ENCODE measurements at regions not wholly inside any gene's neighbourhood (a gene's known extent, or its start where the extent isn't known, plus 50 kb on each side); places are given as distances from the start of the nearest gene placed in this dataset.
A peak's percentile ranks its signal among the peaks of the same experiment; 100 is the strongest.

DNA sequence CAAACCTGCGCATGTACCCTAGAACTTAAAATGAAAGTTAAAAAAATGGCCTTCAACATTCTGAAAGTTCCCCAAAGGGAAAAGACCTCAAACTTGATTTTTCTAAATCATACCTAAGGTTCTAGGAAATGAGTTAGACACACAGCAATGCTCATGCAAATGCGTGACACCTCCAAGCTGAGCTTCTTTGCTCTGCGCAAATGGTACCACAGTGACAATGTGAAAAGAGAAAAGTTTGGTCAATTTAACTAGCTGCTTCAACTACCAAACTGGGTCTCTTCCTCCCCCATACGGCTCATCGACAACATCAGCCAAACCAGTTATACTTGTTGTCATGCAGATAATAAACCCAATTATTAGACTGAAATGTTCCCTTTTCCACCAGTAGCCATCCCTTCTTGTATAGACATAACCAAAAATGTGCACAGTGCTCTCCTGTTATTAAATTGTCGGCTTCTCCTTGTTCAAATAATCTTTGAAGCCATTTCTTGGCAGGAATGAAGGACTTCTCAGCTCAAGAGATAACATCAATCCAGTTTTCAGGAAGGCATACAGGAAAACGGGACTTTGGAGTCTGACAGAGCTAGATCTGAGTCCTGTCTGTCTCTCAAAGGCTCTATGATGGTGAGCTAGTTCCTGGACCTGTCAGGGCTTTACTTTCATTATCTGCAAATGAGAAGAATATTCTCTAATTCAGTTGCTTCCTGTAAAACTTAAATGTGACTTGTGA lies 185.6 kb upstream of the NR3C1 start (continued):
- TF ChIP-seq, protein P1, sequence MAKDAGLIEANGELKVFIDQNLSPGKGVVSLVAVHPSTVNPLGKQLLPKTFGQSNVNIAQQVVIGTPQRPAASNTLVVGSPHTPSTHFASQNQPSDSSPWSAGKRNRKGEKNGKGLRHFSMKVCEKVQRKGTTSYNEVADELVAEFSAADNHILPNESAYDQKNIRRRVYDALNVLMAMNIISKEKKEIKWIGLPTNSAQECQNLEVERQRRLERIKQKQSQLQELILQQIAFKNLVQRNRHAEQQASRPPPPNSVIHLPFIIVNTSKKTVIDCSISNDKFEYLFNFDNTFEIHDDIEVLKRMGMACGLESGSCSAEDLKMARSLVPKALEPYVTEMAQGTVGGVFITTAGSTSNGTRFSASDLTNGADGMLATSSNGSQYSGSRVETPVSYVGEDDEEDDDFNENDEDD (CRISPR knock-in tag; IDR thresholded peaks at IDR 0.05; ENCODE audit: borderline replicate concordance): no peak
- TF ChIP-seq, protein P2, sequence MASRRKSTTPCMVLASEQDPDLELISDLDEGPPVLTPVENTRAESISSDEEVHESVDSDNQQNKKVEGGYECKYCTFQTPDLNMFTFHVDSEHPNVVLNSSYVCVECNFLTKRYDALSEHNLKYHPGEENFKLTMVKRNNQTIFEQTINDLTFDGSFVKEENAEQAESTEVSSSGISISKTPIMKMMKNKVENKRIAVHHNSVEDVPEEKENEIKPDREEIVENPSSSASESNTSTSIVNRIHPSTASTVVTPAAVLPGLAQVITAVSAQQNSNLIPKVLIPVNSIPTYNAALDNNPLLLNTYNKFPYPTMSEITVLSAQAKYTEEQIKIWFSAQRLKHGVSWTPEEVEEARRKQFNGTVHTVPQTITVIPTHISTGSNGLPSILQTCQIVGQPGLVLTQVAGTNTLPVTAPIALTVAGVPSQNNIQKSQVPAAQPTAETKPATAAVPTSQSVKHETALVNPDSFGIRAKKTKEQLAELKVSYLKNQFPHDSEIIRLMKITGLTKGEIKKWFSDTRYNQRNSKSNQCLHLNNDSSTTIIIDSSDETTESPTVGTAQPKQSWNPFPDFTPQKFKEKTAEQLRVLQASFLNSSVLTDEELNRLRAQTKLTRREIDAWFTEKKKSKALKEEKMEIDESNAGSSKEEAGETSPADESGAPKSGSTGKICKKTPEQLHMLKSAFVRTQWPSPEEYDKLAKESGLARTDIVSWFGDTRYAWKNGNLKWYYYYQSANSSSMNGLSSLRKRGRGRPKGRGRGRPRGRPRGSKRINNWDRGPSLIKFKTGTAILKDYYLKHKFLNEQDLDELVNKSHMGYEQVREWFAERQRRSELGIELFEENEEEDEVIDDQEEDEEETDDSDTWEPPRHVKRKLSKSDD (CRISPR knock-in tag; IDR thresholded peaks at IDR 0.05; ENCODE audit: low read depth): no peak
- TF ChIP-seq SMAD1 (CRISPR knock-in tag; IDR thresholded peaks at IDR 0.05; ENCODE audit: borderline replicate concordance, low read depth) (no peak), ZNF644 (CRISPR knock-in tag; IDR thresholded peaks at IDR 0.05; ENCODE audit: low read depth) (peak; percentile 37; the same call in 1 of the 2 replicates), ZNF766 (CRISPR knock-in tag; IDR thresholded peaks at IDR 0.05; ENCODE audit: borderline replicate concordance) (no peak), ZNF720 (CRISPR knock-in tag; IDR thresholded peaks at IDR 0.05) (no peak), SIX4 (CRISPR knock-in tag; IDR thresholded peaks at IDR 0.05) (no peak), CREM (IDR thresholded peaks at IDR 0.05) (peak; percentile 17; the same call in 1 of the 2 replicates), CREM (CRISPR knock-in tag; IDR thresholded peaks at IDR 0.05) (no peak), TRIM24 (CRISPR knock-in tag; IDR thresholded peaks at IDR 0.05) (no peak), BHLHE40 (IDR thresholded peaks at IDR 0.05; ENCODE audit: low read length) (no peak), ETV5 (CRISPR knock-in tag; IDR thresholded peaks at IDR 0.05; ENCODE audit: borderline replicate concordance) (peak; percentile 22; the same call in 1 of the 2 replicates), ELF1 (CRISPR knock-in tag; IDR thresholded peaks at IDR 0.05) (0 out of 2 replicates have a peak, but pooled peaks have one; percentile 30), SETDB1 (CRISPR knock-in tag; IDR thresholded peaks at IDR 0.05; ENCODE audit: borderline replicate concordance) (no peak), ZNF780A (CRISPR knock-in tag; IDR thresholded peaks at IDR 0.05) (no peak), FOXK2 (IDR thresholded peaks at IDR 0.05) (no peak), EP300 (IDR thresholded peaks at IDR 0.05; ENCODE audit: low read depth in 2 of 2, low read length in 2 of 2) (peak in 1 of 2 experiments; percentile 62; a peak in 2 of 4 replicates), EP300 (CRISPR knock-in tag; IDR thresholded peaks at IDR 0.05; ENCODE audit: borderline replicate concordance) (0 out of 2 replicates have a peak, but pooled peaks have one; percentile 18), HNF4A (CRISPR knock-in tag; IDR thresholded peaks at IDR 0.05) (peak; percentile 68)
- TF ChIP-seq, protein P3, sequence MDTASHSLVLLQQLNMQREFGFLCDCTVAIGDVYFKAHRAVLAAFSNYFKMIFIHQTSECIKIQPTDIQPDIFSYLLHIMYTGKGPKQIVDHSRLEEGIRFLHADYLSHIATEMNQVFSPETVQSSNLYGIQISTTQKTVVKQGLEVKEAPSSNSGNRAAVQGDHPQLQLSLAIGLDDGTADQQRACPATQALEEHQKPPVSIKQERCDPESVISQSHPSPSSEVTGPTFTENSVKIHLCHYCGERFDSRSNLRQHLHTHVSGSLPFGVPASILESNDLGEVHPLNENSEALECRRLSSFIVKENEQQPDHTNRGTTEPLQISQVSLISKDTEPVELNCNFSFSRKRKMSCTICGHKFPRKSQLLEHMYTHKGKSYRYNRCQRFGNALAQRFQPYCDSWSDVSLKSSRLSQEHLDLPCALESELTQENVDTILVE (CRISPR knock-in tag; IDR thresholded peaks at IDR 0.05): no peak
- TF ChIP-seq, protein P4, sequence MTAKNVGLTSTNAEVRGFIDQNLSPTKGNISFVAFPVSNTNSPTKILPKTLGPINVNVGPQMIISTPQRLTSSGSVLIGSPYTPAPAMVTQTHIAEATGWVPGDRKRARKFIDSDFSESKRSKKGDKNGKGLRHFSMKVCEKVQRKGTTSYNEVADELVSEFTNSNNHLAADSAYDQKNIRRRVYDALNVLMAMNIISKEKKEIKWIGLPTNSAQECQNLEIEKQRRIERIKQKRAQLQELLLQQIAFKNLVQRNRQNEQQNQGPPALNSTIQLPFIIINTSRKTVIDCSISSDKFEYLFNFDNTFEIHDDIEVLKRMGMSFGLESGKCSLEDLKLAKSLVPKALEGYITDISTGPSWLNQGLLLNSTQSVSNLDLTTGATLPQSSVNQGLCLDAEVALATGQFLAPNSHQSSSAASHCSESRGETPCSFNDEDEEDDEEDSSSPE (CRISPR knock-in tag; IDR thresholded peaks at IDR 0.05): no peak
- TF ChIP-seq, protein P5, sequence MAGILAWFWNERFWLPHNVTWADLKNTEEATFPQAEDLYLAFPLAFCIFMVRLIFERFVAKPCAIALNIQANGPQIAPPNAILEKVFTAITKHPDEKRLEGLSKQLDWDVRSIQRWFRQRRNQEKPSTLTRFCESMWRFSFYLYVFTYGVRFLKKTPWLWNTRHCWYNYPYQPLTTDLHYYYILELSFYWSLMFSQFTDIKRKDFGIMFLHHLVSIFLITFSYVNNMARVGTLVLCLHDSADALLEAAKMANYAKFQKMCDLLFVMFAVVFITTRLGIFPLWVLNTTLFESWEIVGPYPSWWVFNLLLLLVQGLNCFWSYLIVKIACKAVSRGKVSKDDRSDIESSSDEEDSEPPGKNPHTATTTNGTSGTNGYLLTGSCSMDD (CRISPR knock-in tag; IDR thresholded peaks at IDR 0.05): no peak
- TF ChIP-seq, protein P6, sequence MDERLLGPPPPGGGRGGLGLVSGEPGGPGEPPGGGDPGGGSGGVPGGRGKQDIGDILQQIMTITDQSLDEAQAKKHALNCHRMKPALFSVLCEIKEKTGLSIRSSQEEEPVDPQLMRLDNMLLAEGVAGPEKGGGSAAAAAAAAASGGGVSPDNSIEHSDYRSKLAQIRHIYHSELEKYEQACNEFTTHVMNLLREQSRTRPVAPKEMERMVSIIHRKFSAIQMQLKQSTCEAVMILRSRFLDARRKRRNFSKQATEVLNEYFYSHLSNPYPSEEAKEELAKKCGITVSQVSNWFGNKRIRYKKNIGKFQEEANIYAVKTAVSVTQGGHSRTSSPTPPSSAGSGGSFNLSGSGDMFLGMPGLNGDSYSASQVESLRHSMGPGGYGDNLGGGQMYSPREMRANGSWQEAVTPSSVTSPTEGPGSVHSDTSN (CRISPR knock-in tag; IDR thresholded peaks at IDR 0.05): 0 out of 2 replicates have a peak, but pooled peaks have one; percentile 25

Data from HepG2 (cell line).